Right lobe of liver (tissue), 6 donors: ENCODE measurements at regions not wholly inside any gene's neighbourhood (a gene's known extent, or its start where the extent isn't known, plus 50 kb on each side); places are given as distances from the start of the nearest gene placed in this dataset.

ENCODE experiments used
- ATAC-seq, 4 donors: fragments of 200-7000 bp; cut with Tn5 transposase; one replicate each; pipeline ENCODE4 v1.9.1; 2020; ENCODE audit warnings: mild to moderate bottlenecking in 4 of 4, moderate library complexity in 4 of 4
- DNase-seq, 3 donors: peaks; one replicate each; pipeline ENCODE4 v3.0.0-alpha.2; 2020
- H3K27ac ChIP-seq, 3 donors: fragments of 200-600 bp; one replicate each; pipeline ENCODE4 v1.8.0; 2022
- H3K27me3 ChIP-seq, 2 donors: fragments of 200-600 bp; one replicate each; pipeline ENCODE4 v1.8.0; 2022
- H3K36me3 ChIP-seq, 4 donors: fragments of 200-600 bp; sonication (generic) in 1 of 4; one replicate each; pipeline versions ENCODE4 v1.5.1 to v1.8.0; 2017 to 2022; ENCODE audit warnings: control low read depth in 1 of 4
- H3K4me1 ChIP-seq, 4 donors: fragments of 200-600 bp; sonication (generic) in 1 of 4; one replicate each; pipeline versions ENCODE4 v1.5.1 to v1.8.0; 2017 to 2022; ENCODE audit warnings: control low read depth in 1 of 4
- H3K4me3 ChIP-seq, 3 donors: fragments of 200-600 bp; one replicate each; pipeline ENCODE4 v1.8.0; 2022
- H3K9me3 ChIP-seq, 4 donors: fragments of 200-600 bp; sonication (generic) in 1 of 4; one replicate each; pipeline versions ENCODE4 v1.5.1 to v1.8.0; 2017 to 2022; ENCODE audit warnings: control low read depth in 1 of 4
- POLR2A ChIP-seq: fragments of 450-650 bp; IDR thresholded peaks from one replicate; pipeline ENCODE4 v1.6.1; 2017; ENCODE audit warnings: antibody characterized with exemption, mild to moderate bottlenecking
- WGBS: methylation state at CpG from one replicate; pipeline ENCODE4 v1.1.6; 2018; ENCODE audit warnings: low coverage, low lambda C conversion rate; ENCODE audit not compliant: insufficient coverage; ENCODE audit errors: missing lambda C conversion rate; 5-methylcytosine and 5-hydroxymethylcytosine counted together
- intact Hi-C, 2 donors: fragments of 100-400 bp; cut with DNase I; formaldehyde crosslinking; loops; one replicate each; pipeline versions ENCODE4 v1.11.2 to v1.14.1; 2022
- TF ChIP-seq, protein P1 (sequence below), 4 donors: fragments of 200-600 bp in 3 of 4; fragments of 450-650 bp in 1 of 4; IDR thresholded peaks; one replicate each; pipeline versions ENCODE4 v1.5.1 to v1.8.0; 2016 to 2022; ENCODE audit warnings: antibody characterized with exemption in 4 of 4, mild to moderate bottlenecking in 2 of 4
- donor health status: DM: no; HTN: yes; CAD: no.
- donor health status: DM: no; HTN: no; CAD: no.
- donor health status: DM: no; HTN: no; CAD: no.
- donor health status: DM: no; HTN: yes; CAD: no.
- donor health status: DM: no; HTN: yes; CAD: no.

DNA sequence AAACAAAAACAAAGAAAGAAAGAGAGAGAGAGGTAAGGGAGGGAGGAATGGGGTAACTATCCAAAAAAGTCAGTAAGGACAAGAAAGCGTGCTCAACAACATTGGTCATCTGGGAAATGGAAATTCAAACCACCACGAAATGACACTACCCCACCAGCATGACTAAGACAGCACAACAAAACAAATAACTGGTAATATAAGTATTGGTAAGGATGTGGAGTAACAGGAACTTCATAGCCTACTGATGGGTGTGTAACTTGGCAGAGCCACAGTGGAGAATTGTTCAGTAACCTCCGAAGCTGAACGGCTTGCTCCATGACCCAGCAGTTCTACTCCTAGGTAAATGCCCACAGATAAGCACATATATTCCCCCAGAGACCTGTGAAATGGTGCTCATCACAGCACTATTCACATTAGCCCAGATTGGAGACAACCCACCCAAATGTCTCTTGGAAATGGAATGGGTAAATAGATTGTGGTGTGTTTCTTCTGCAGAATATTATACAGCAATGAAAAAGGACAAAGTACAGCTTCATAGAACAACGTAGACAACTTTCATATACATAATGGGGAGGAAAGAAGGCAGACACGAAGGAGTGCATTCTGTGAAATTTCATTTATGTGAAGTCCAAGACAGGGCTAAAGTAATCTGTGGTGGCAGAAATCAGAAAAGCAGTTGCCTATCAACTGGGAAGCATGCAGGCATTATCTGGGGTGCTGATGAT is 95.5 kb upstream of the ATP6AP2 start:
- 57% methylated on average over 4 of the region's 6 CpGs for WGBS
- no peak for ATAC-seq
- H3K4me3 ChIP-seq: no peak overlapping the region
- no peak for DNase-seq
- TF ChIP-seq POLR2A: no peak
- TF ChIP-seq, protein P1, sequence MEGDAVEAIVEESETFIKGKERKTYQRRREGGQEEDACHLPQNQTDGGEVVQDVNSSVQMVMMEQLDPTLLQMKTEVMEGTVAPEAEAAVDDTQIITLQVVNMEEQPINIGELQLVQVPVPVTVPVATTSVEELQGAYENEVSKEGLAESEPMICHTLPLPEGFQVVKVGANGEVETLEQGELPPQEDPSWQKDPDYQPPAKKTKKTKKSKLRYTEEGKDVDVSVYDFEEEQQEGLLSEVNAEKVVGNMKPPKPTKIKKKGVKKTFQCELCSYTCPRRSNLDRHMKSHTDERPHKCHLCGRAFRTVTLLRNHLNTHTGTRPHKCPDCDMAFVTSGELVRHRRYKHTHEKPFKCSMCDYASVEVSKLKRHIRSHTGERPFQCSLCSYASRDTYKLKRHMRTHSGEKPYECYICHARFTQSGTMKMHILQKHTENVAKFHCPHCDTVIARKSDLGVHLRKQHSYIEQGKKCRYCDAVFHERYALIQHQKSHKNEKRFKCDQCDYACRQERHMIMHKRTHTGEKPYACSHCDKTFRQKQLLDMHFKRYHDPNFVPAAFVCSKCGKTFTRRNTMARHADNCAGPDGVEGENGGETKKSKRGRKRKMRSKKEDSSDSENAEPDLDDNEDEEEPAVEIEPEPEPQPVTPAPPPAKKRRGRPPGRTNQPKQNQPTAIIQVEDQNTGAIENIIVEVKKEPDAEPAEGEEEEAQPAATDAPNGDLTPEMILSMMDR (IDR thresholded peaks at IDR 0.05): no peak
- no peaks in the 10 kb centered on the region for H3K27me3 ChIP-seq
- no peaks in the 10 kb centered on the region for H3K9me3 ChIP-seq
- H3K27ac ChIP-seq: no peak overlapping the region
- intact Hi-C loops: no loop called here
- no peaks in the 10 kb centered on the region for H3K4me1 ChIP-seq
- H3K36me3 ChIP-seq: no peaks in the 10 kb centered on the region

DNA sequence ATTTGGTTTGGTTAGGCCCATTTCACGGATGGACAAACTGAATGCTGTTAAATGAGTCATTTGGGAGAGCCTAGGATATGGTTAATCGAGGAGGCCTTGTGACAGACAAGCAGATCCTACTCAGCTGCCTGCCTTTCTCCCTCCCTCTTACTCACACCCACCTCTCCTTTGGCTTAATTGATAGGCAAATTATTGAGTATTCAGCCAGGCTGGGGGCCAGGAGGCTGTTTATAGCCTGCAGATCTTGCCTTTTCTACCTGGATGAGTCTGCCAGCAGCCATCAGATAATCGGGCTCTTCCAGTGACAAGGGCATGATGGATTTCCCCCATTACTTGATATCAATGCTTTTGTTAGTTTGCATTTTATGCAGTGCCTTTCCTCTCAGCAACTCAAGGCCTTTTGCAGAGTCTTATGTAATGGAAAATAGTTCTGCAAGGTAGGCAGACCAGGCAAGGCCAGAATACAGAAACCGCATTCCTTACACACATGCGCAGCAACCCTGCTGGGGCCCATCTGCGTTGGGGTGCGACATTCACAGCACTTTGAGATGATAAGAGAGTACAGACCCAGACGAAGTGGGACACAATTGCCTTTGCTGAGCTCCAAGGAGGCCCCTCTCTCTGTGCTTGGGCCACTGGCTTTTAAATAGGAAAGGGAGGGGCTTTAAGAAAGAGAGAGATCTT is 96.2 kb upstream of the ATP6AP2 start:
- H3K4me1 ChIP-seq: no peaks in the 10 kb centered on the region
- H3K36me3 ChIP-seq: no peaks in the 10 kb centered on the region
- DNase-seq (no peak), ATAC-seq (no peak)
- intact Hi-C loops: no loop called here
- TF ChIP-seq, protein P1 (IDR thresholded peaks at IDR 0.05): no peak
- no peak for TF ChIP-seq POLR2A
- no peaks in the 10 kb centered on the region for H3K27me3 ChIP-seq
- 56% methylated on average over 6 of the region's 8 CpGs for WGBS
- H3K27ac ChIP-seq: no peak overlapping the region
- no peaks in the 10 kb centered on the region for H3K9me3 ChIP-seq
- H3K4me3 ChIP-seq: no peak overlapping the region

DNA sequence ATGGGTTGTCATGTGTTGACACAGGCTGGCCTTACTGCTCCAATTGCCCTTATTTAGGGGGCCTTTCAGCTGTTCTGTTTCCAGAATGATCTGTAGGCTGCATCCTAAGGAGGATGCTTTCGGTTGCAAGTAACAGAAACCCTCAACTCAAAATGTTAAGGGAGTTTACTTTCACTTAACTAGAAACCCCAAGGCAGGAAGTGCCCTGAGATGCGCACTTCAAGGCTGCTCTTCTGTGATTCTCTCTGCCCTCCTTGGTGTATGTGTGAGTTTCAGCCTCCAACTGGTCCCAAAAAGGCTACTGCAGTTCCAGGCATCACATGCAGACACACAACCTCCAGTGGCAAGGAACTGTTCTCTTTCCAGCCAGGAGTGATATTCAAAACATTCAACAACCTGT is 97.3 kb upstream of the ATP6AP2 start:
- no peaks in the 10 kb centered on the region for H3K27me3 ChIP-seq
- intact Hi-C loops: no loop called here
- ATAC-seq: no peak
- no peaks in the 10 kb centered on the region for H3K4me1 ChIP-seq
- no peak for DNase-seq
- no peaks in the 10 kb centered on the region for H3K36me3 ChIP-seq
- TF ChIP-seq POLR2A: no peak
- TF ChIP-seq, protein P1 (IDR thresholded peaks at IDR 0.05): no peak
- H3K9me3 ChIP-seq: no peaks in the 10 kb centered on the region
- H3K27ac ChIP-seq: no peak overlapping the region
- WGBS: no CpG with 5 or more reads among the region's 2 CpGs
- no peak overlapping the region for H3K4me3 ChIP-seq

DNA sequence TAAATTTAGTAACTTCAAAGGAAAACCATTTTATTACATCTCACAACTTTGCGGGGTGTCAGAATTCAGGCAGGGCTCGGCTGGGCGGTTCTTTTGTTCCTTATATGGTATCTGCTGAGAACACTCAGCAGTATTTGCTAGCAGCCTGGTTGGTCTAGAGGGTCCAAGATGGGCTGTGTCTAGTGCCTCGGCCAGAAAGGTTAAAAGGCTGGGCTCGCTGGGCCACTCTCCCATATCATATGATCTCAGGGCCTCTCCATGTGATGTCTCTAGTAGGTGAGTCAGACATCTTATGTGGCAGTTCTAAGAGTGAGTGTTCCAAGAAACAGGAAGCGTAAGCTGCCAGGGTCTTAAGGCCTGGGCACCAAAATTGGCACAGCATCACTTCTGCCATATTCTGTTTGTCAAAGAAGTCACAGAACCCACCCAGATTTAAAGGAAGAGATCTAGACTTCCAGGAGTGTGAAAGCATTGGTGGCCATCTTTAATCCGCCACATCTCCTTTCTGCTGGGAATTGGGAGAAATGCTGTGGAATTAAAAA is 100.9 kb upstream of the ATP6AP2 start:
- Histone ChIP-seq H3K4me1 (no peaks in the 10 kb centered on the region), H3K4me3 (no peak overlapping the region), H3K27ac (no peak overlapping the region), H3K27me3 (no peaks in the 10 kb centered on the region), H3K36me3 (no peaks in the 10 kb centered on the region), H3K9me3 (no peaks in the 10 kb centered on the region)
- intact Hi-C loops: no loop called here
- no peak for DNase-seq
- TF ChIP-seq POLR2A: no peak
- TF ChIP-seq, protein P1 (IDR thresholded peaks at IDR 0.05): no peak
- whole genome bisulfite sequencing: 81% methylated on average over 7 of the region's 7 CpGs
- ATAC-seq: no peak
